ENCODE measurements at regions not wholly inside any gene's neighbourhood (a gene's known extent, or its start where the extent isn't known, plus 50 kb on each side); places are given as distances from the start of the nearest gene placed in this dataset.

- DNase-seq, result no peak
Observed at GRCh38 chr20:24798930-24799705, 150.0 kb upstream of the CST7 start.

- no peak for DNase-seq
Observed at GRCh38 chr20:24799971-24800580, 149.0 kb upstream of the CST7 start.

GRCh38 chr20:24802286-24802820 lies 146.7 kb upstream of the CST7 start:
- no peak for DNase-seq

- DNase-seq, result no peak
Observed at GRCh38 chr20:24804481-24805206, 144.4 kb upstream of the CST7 start.

GRCh38 chr20:24805456-24806238 lies 143.4 kb upstream of the CST7 start:
- DNase-seq, result no peak

GRCh38 chr20:24806705-24807676 lies 142.1 kb upstream of the CST7 start:
- no peak for DNase-seq

- no peak for DNase-seq
Observed at GRCh38 chr20:24808616-24809015, 140.5 kb upstream of the CST7 start.

GRCh38 chr20:24809606-24810005 lies 139.5 kb upstream of the CST7 start:
- no peak for DNase-seq

- DNase-seq, result no peak
Observed at GRCh38 chr20:24810676-24811407, 138.2 kb upstream of the CST7 start.

- DNase-seq, result no peak
Observed at GRCh38 chr20:24812373-24812772, 136.7 kb upstream of the CST7 start.

- no peak for DNase-seq
Observed at GRCh38 chr20:24813080-24813479, 136.0 kb upstream of the CST7 start.

GRCh38 chr20:24813496-24813895 lies 135.6 kb upstream of the CST7 start:
- DNase-seq, result no peak

GRCh38 chr20:24813936-24814335 lies 135.1 kb upstream of the CST7 start:
- DNase-seq, result no peak

GRCh38 chr20:24814556-24815195 lies 134.4 kb upstream of the CST7 start:
- DNase-seq, result no peak

- no peak for DNase-seq
Observed at GRCh38 chr20:24815196-24815815, 133.8 kb upstream of the CST7 start.

GRCh38 chr20:24815931-24816330 lies 133.1 kb upstream of the CST7 start:
- DNase-seq, result no peak

GRCh38 chr20:24816431-24816830 lies 132.6 kb upstream of the CST7 start:
- DNase-seq, result no peak

GRCh38 chr20:24816907-24817306 lies 132.2 kb upstream of the CST7 start:
- no peak for DNase-seq

- no peak for DNase-seq
Observed at GRCh38 chr20:24817351-24817750, 131.7 kb upstream of the CST7 start.

- no peak for DNase-seq
Observed at GRCh38 chr20:24818056-24818455, 131.0 kb upstream of the CST7 start.

Measured in NCI-H1694 (cell line).